ENCODE measurements at regions not wholly inside any gene's neighbourhood (a gene's known extent, or its start where the extent isn't known, plus 50 kb on each side); places are given as distances from the start of the nearest gene placed in this dataset.

DNA sequence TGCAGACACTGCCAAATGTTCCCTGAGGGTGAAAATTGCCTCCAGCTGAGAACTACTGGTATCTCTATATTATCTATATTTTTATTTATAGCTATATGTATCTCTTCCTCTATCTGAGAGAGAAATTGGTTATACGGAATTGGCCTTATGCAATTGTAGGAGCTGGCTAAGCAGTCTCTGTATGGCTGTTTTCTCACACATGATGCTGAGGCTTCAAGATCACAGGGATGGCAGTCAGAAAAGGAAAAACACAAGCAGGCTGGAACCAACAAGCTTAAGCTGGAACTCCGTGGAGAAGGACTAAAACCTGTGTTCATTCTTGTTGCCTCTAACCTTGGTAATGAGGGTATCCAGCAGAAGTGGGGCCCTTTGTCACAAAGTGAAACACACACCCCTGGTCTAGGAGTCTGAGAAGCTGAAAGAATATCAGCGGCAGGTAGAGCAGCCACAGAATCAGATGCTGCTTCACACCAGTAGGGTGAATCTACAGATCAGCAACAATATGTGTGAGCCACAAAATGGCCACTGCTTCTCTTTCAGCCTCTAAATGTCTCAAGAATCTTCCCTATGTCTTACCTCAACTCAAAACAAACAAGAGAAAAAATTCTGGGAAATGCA is 166.5 kb upstream of the PPP1R2C start:
- no peak for TF ChIP-seq CTCF (IDR thresholded peaks at IDR 0.05; ENCODE audit: borderline replicate concordance, insufficient read depth, low read depth, low read length)
- H3K4me3 ChIP-seq (ENCODE audit: low read depth, low read length) = no peak overlapping the region

DNA sequence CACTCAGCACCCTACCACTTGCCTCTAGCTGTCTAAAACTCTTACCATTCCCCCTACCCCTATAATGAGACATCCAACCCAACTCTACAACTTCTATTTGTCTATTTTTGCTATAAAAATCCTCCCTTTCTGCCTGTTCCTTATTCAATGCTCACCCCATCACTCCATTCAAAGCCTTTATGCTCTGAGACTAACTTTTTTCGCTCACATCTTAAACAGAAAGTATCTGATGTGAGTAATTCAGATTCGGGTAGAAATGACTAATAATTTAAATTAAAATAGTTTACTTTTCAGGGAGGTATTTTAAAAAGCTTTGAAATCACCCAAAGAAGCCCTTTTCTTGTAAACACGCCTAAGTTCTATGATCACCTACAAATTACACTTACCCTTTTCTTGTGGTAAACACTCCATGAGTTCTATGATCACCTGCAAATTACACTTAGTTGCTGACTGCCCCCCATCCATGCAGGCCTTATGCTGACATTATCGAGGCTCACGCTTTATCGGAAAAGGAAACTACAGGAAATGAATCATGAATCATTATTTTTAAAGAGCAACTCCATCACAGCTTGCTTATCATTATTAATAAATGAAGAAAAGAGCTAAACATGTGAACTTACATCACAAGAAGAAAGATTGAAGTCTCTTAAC is 168.7 kb upstream of the PPP1R2C start:
- no peak overlapping the region for H3K4me3 ChIP-seq (ENCODE audit: low read depth, low read length)
- no peak for TF ChIP-seq CTCF (IDR thresholded peaks at IDR 0.05; ENCODE audit: borderline replicate concordance, insufficient read depth, low read depth, low read length)

DNA sequence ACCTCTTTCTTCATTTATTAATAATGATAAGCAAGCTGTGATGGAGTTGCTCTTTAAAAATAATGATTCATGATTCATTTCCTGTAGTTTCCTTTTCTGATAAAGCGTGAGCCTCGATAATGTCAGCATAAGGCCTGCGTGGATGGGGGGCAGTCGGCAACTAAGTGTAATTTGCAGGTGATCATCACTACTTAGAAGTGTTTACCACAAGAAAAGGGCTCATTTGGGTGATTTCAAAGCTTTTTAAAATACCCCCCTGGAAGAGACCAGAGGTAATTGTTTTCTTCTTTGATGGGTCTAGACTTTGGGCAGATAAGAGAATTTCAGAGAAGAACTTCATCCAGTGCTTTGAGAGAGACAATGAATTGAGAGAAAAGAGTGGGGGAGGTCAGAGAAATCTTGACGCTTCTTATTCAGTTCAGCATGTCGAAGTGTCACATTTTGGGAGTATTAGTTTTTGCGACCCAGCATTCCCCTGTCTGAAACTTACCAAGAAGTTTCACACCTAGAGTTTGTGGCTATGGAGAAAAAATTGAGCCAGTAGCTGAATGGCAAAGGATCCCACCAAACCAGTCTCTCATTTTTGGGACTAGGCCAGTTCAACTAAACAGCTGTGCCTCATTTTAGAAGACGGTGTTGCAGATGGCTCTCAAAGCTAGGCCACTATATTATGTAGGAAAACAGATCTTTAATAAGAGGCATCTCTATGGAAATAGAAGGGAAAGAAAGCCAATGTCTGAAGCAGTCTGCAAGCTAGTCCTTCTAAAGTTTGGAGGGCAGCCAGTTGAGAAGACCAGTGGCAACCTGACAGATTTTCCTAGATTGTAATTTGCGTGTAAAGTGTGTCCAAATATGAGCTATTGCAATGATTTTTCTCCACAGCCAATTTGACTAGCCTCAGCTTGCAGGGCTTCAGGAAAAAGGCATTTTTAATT is 171.0 kb upstream of the PPP1R2C start:
- no peak overlapping the region for H3K4me3 ChIP-seq (ENCODE audit: low read depth, low read length)
- no peak for TF ChIP-seq CTCF (IDR thresholded peaks at IDR 0.05; ENCODE audit: borderline replicate concordance, insufficient read depth, low read depth, low read length)

- TF ChIP-seq CTCF (IDR thresholded peaks at IDR 0.05; ENCODE audit: borderline replicate concordance, insufficient read depth, low read depth, low read length) = no peak
- H3K4me3 ChIP-seq (ENCODE audit: low read depth, low read length) = no peak overlapping the region
Observed at GRCh38 chrX:42951747-42952146, 173.8 kb upstream of the PPP1R2C start.

DNA sequence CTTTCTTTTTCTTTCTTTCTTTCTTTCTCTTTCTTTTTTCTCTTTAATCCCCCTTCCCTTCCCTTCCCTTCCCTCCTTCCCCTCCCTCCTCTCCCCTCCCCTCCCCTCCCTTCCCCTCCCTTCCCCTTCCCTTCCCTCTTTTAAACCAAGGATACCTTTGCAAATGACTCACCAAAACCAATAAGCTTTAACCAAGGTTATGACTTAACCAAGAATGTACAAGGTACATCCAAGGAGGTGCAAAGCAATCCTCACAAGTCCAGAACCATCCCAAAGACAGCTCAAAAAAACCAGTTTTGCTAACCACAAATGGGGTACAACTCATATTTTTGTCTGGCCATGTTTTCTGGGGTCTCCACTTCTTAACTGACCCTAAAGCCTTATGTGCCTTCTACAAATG is 174.7 kb upstream of the PPP1R2C start:
- no peak overlapping the region for H3K4me3 ChIP-seq (ENCODE audit: low read depth, low read length)
- TF ChIP-seq CTCF (IDR thresholded peaks at IDR 0.05; ENCODE audit: borderline replicate concordance, insufficient read depth, low read depth, low read length) = no peak

DNA sequence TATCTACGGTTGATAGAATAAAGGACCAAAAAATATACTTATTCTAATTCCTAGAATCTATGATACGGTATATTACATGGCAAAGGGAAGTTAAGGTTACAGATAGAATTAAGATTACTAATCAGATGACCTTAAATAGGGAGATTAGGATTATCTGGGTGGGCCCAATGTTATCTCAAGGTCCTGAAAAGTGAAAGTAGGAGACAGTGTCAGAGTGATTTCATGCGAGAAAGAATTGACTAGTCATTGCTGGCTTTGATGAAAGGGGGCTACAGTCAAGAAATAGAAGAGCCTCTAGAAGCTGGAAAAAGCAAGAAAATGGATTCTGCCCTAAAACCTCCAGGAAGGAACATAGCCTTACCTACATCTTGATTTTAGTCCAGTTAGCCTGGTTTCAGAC is 176.9 kb upstream of the PPP1R2C start:
- TF ChIP-seq CTCF (IDR thresholded peaks at IDR 0.05; ENCODE audit: borderline replicate concordance, insufficient read depth, low read depth, low read length) = no peak
- H3K4me3 ChIP-seq (ENCODE audit: low read depth, low read length) = no peak overlapping the region
